Duodenal mucosa (tissue), 2 donors: ENCODE measurements at regions not wholly inside any gene's neighbourhood (a gene's known extent, or its start where the extent isn't known, plus 50 kb on each side); places are given as distances from the start of the nearest gene placed in this dataset.

Experiments
- H3K27ac ChIP-seq: one replicate; pipeline ENCODE4 v1.7.0; 2013; ENCODE audit warnings: low read depth, low read length
- H3K27me3 ChIP-seq, 2 donors: one replicate each; pipeline ENCODE4 v1.7.0; 2013; ENCODE audit warnings: low read length in 2 of 2, control low read depth in 1 of 2; ENCODE audit not compliant: insufficient read depth in 2 of 2, control insufficient read depth in 1 of 2
- H3K36me3 ChIP-seq, 2 donors: one replicate each; pipeline ENCODE4 v1.7.0; 2013; ENCODE audit warnings: low read length in 2 of 2, control low read depth in 1 of 2; ENCODE audit not compliant: insufficient read depth in 2 of 2, control insufficient read depth in 1 of 2
- H3K4me1 ChIP-seq, 2 donors: one replicate each; pipeline ENCODE4 v1.7.0; 2013; ENCODE audit warnings: low read length in 2 of 2, control low read depth in 1 of 2; ENCODE audit not compliant: insufficient read depth in 2 of 2, control insufficient read depth in 1 of 2
- H3K4me3 ChIP-seq, 2 donors: one replicate each; pipeline ENCODE4 v1.7.0; 2013; ENCODE audit warnings: low read length in 2 of 2, low read depth in 1 of 2
- H3K9ac ChIP-seq, 2 donors: one replicate each; pipeline ENCODE4 v1.7.0; 2013; ENCODE audit warnings: low read length in 2 of 2, low read depth in 1 of 2
- H3K9me3 ChIP-seq, 2 donors: one replicate each; pipeline ENCODE4 v1.7.0; 2013; ENCODE audit warnings: low read length in 2 of 2, control low read depth in 1 of 2; ENCODE audit not compliant: control insufficient read depth in 1 of 2

- H3K9ac ChIP-seq = no peak overlapping the region
- no peak overlapping the region for H3K27ac ChIP-seq
- no peaks in the 10 kb centered on the region for H3K36me3 ChIP-seq
- H3K9me3 ChIP-seq = no peaks in the 10 kb centered on the region
- no peaks in the 10 kb centered on the region for H3K4me1 ChIP-seq
- no peaks in the 10 kb centered on the region for H3K27me3 ChIP-seq
- no peak overlapping the region for H3K4me3 ChIP-seq
These were observed 703.0 kb upstream of the CELF2 start for GRCh38 chr10:10314626-10315025.

GRCh38 chr10:10315989-10316388 is 701.7 kb upstream of the CELF2 start:
- H3K4me1 ChIP-seq = no peaks in the 10 kb centered on the region
- H3K27me3 ChIP-seq = no peaks in the 10 kb centered on the region
- no peak overlapping the region for H3K27ac ChIP-seq
- H3K36me3 ChIP-seq = no peaks in the 10 kb centered on the region
- no peak overlapping the region for H3K9ac ChIP-seq
- H3K4me3 ChIP-seq = no peak overlapping the region
- no peaks in the 10 kb centered on the region for H3K9me3 ChIP-seq

GRCh38 chr10:10317151-10317550 is 700.5 kb upstream of the CELF2 start:
- Histone ChIP-seq H3K4me1 (no peaks in the 10 kb centered on the region), H3K4me3 (no peak overlapping the region), H3K9ac (no peak overlapping the region), H3K9me3 (no peaks in the 10 kb centered on the region), H3K27ac (no peak overlapping the region), H3K27me3 (no peaks in the 10 kb centered on the region), H3K36me3 (no peaks in the 10 kb centered on the region)

- no peaks in the 10 kb centered on the region for H3K4me1 ChIP-seq
- H3K27me3 ChIP-seq = no peaks in the 10 kb centered on the region
- no peak overlapping the region for H3K27ac ChIP-seq
- no peaks in the 10 kb centered on the region for H3K36me3 ChIP-seq
- H3K9me3 ChIP-seq = no peaks in the 10 kb centered on the region
- H3K4me3 ChIP-seq = no peak overlapping the region
- no peak overlapping the region for H3K9ac ChIP-seq
These were observed 698.8 kb upstream of the CELF2 start for GRCh38 chr10:10318856-10319255.

GRCh38 chr10:10320956-10321355 is 696.7 kb upstream of the CELF2 start:
- Histone ChIP-seq H3K4me3 (no peak overlapping the region), H3K9me3 (no peaks in the 10 kb centered on the region), H3K9ac (no peak overlapping the region), H3K27me3 (no peaks in the 10 kb centered on the region), H3K36me3 (no peaks in the 10 kb centered on the region), H3K4me1 (no peaks in the 10 kb centered on the region), H3K27ac (no peak overlapping the region)

GRCh38 chr10:10326116-10326515 is 691.6 kb upstream of the CELF2 start:
- Histone ChIP-seq H3K4me1 (no peaks in the 10 kb centered on the region), H3K4me3 (no peak overlapping the region), H3K27me3 (no peaks in the 10 kb centered on the region), H3K9me3 (no peaks in the 10 kb centered on the region), H3K9ac (no peak overlapping the region), H3K27ac (no peak overlapping the region), H3K36me3 (no peaks in the 10 kb centered on the region)

GRCh38 chr10:10327934-10328333 is 689.7 kb upstream of the CELF2 start:
- no peak overlapping the region for H3K27ac ChIP-seq
- no peak overlapping the region for H3K4me3 ChIP-seq

GRCh38 chr10:10330418-10330817 is 687.3 kb upstream of the CELF2 start:
- H3K27me3 ChIP-seq = no peaks in the 10 kb centered on the region
- no peak overlapping the region for H3K27ac ChIP-seq
- H3K9ac ChIP-seq = no peak overlapping the region
- no peaks in the 10 kb centered on the region for H3K36me3 ChIP-seq
- no peaks in the 10 kb centered on the region for H3K4me1 ChIP-seq
- no peak overlapping the region for H3K4me3 ChIP-seq
- no peaks in the 10 kb centered on the region for H3K9me3 ChIP-seq

More at GRCh38 chr10:10327934-10328333, 689.7 kb upstream of the CELF2 start:
- no peaks in the 10 kb centered on the region for H3K27me3 ChIP-seq
- H3K9me3 ChIP-seq = no peaks in the 10 kb centered on the region
- H3K9ac ChIP-seq = no peak overlapping the region
- H3K36me3 ChIP-seq = no peaks in the 10 kb centered on the region
- H3K4me1 ChIP-seq = no peaks in the 10 kb centered on the region

- Histone ChIP-seq H3K36me3 (no peaks in the 10 kb centered on the region), H3K9me3 (no peaks in the 10 kb centered on the region), H3K4me1 (no peaks in the 10 kb centered on the region), H3K27ac (no peak overlapping the region), H3K4me3 (no peak overlapping the region), H3K9ac (no peak overlapping the region), H3K27me3 (no peaks in the 10 kb centered on the region)
These were observed 684.9 kb upstream of the CELF2 start for GRCh38 chr10:10332786-10333185.

GRCh38 chr10:10333622-10334021 is 684.0 kb upstream of the CELF2 start:
- no peaks in the 10 kb centered on the region for H3K36me3 ChIP-seq
- H3K9me3 ChIP-seq = no peaks in the 10 kb centered on the region
- no peaks in the 10 kb centered on the region for H3K27me3 ChIP-seq
- no peak overlapping the region for H3K4me3 ChIP-seq
- no peaks in the 10 kb centered on the region for H3K4me1 ChIP-seq
- H3K9ac ChIP-seq = no peak overlapping the region
- no peak overlapping the region for H3K27ac ChIP-seq

- no peaks in the 10 kb centered on the region for H3K27me3 ChIP-seq
- H3K36me3 ChIP-seq = no peaks in the 10 kb centered on the region
- no peak overlapping the region for H3K4me3 ChIP-seq
- no peak overlapping the region for H3K27ac ChIP-seq
- no peaks in the 10 kb centered on the region for H3K4me1 ChIP-seq
- H3K9ac ChIP-seq = no peak overlapping the region
- H3K9me3 ChIP-seq = no peaks in the 10 kb centered on the region
These were observed 679.3 kb upstream of the CELF2 start for GRCh38 chr10:10338339-10338738.
